Activated T-cell treated with anti-CD3 and anti-CD28 coated beads, Interleukin-2, amount 50 U/mL, for 4 hours (primary cell): ENCODE measurements at regions not wholly inside any gene's neighbourhood (a gene's known extent, or its start where the extent isn't known, plus 50 kb on each side); places are given as distances from the start of the nearest gene placed in this dataset.

Source experiments
- ATAC-seq, 2 donors: fragments of 200-7000 bp; cut with Tn5 transposase; one replicate each; pipeline ENCODE4 v1.10.0; 2021
- DNase-seq: peaks from one replicate; pipeline ENCODE4 v3.0.0-alpha.2; 2020
- H3K27me3 Mint-ChIP-seq: one replicate; pipeline ENCODE4 v1.8.0; 2021; ENCODE audit warnings: low read depth, mixed read lengths
- H3K36me3 Mint-ChIP-seq: one replicate; pipeline ENCODE4 v1.8.0; 2022; ENCODE audit warnings: mixed read lengths; ENCODE audit not compliant: insufficient read depth
- H3K4me1 Mint-ChIP-seq: one replicate; pipeline ENCODE4 v1.8.0; 2021; ENCODE audit warnings: low read depth, mixed read lengths
- H3K4me3 Mint-ChIP-seq: one replicate; pipeline ENCODE4 v1.8.0; 2021; ENCODE audit warnings: mild to moderate bottlenecking, moderate library complexity, mixed read lengths
- H3K9me3 Mint-ChIP-seq: one replicate; pipeline ENCODE4 v1.8.0; 2021; ENCODE audit warnings: mixed read lengths

DNA sequence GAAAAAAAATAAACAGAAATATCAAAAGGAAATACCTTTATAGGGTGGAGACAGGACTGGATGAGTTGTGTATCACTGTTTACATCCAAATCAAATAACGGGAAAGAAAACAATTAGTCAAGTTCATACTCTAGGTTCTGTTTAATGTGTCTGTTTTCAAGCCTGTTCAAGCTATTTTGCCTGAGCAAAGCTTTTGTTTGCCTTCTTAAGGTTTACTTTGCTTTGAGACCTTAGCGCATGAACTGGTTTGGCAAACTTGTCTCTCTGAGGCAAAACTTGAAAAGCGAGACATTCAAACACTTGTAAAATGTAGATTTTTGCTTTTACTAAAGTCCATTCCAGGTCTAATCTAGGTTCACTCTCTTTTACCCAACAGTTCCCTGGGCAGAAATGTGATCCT lies 174.1 kb upstream of the RFX3 start:
- Mint-ChIP-seq H3K4me1 (no peaks in the 10 kb centered on the region), H3K36me3 (no peaks in the 10 kb centered on the region), H3K9me3 (no peaks in the 10 kb centered on the region), H3K4me3 (no peak overlapping the region), H3K27me3 (peaks cover 6% of the 10 kb centered on the region)
- no peak for DNase-seq
- no peak for ATAC-seq

DNA sequence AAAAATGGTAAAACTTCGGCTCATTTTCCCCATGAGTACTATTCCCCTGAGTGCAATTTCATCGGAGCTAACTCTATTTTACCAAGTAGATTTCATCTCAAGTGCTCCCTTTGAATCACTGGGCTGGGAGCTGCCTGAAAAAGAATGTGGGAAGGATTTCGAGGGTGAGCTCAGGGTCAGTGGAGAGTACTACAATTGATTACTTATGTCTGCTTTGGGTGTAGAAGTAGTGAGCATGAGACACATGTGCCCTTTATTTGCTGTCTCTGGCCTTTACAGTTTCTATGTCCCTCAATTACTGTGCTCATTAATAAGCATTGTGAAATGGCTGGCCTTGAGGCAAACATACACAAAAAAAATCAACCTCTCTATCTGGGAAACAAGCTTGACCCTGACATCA lies 172.7 kb upstream of the RFX3 start:
- H3K36me3 Mint-ChIP-seq, result no peaks in the 10 kb centered on the region
- H3K4me1 Mint-ChIP-seq, result no peaks in the 10 kb centered on the region
- no peak overlapping the region for H3K4me3 Mint-ChIP-seq
- H3K27me3 Mint-ChIP-seq, result peaks cover 6% of the 10 kb centered on the region
- no peak for DNase-seq
- ATAC-seq, result no peak
- no peaks in the 10 kb centered on the region for H3K9me3 Mint-ChIP-seq

DNA sequence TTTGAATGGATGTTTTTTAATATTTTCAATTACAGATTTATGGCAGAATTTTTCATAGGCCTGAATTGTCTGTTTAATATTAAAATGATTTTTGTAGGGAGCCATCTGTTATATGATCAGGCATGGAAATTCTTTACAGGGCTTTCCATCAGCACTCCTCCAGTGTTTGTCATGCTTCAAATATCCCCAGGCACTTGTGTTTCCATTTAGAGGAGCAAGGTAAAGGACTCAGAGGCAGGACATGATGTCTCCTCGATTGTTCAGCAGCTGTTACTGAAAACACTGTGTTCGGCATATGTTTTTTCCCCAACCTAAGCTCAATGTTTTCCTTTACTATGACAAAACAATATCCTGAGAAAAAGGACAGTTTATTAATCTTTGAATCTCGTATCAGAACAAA lies 172.3 kb upstream of the RFX3 start:
- DNase-seq, result no peak
- Mint-ChIP-seq H3K36me3 (no peaks in the 10 kb centered on the region), H3K9me3 (no peaks in the 10 kb centered on the region), H3K27me3 (peaks cover 6% of the 10 kb centered on the region), H3K4me1 (no peaks in the 10 kb centered on the region), H3K4me3 (no peak overlapping the region)
- ATAC-seq, result no peak

DNA sequence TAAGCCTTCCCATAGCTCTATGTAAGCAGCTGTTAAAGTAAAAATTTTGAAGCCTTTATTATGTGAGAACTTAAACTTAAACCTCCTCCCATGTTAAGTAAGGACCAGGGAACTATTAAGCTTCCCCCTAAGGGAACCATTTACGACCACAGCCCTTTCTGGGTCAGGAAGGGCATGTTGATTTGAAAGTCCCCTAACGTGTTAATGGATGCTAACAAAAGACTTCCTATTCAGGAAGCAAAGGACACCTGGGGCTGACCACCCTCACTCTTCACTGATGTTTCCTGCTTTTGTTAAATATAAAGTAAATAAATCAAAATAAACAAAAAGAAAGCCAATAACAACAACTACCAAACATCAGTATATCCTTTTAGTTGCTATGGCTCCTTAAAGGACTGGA lies 170.6 kb upstream of the RFX3 start:
- Mint-ChIP-seq H3K4me1 (no peaks in the 10 kb centered on the region), H3K27me3 (peaks cover 6% of the 10 kb centered on the region), H3K4me3 (no peak overlapping the region), H3K36me3 (no peaks in the 10 kb centered on the region), H3K9me3 (no peaks in the 10 kb centered on the region)
- DNase-seq (no peak), ATAC-seq (no peak)

GRCh38 chr9:3692606-3693005 lies 166.8 kb upstream of the RFX3 start:
- ATAC-seq (no peak), DNase-seq (no peak)
- Mint-ChIP-seq H3K27me3 (no peaks in the 10 kb centered on the region), H3K4me1 (no peaks in the 10 kb centered on the region), H3K4me3 (no peak overlapping the region), H3K9me3 (no peaks in the 10 kb centered on the region), H3K36me3 (no peaks in the 10 kb centered on the region)

DNA sequence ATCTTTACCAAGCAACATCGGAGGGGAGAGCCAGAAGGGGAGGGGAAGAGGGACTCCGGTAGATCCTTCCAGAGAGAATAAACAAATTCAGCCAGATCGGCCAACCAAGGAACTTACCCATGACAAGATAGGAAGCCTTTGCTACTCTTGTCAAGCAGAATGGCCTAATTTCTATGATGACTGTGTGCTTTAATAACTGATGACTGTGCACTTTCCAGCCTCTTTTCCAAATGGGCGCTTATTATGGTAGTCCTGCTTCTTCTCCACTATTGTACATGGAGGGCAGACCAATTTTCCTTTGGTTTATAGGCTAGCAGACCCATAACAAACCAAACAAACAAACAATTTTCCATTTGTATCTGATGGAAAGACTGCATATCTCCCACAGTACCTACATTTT lies 163.8 kb upstream of the RFX3 start:
- H3K27me3 Mint-ChIP-seq, result no peaks in the 10 kb centered on the region
- H3K9me3 Mint-ChIP-seq, result no peaks in the 10 kb centered on the region
- H3K4me3 Mint-ChIP-seq, result no peak overlapping the region
- DNase-seq, result no peak
- no peaks in the 10 kb centered on the region for H3K4me1 Mint-ChIP-seq
- ATAC-seq, result no peak
- no peaks in the 10 kb centered on the region for H3K36me3 Mint-ChIP-seq

GRCh38 chr9:3687145-3687544 lies 161.3 kb upstream of the RFX3 start:
- DNase-seq, result no peak
- no peak for ATAC-seq
- Mint-ChIP-seq H3K36me3 (no peaks in the 10 kb centered on the region), H3K27me3 (no peaks in the 10 kb centered on the region), H3K9me3 (no peaks in the 10 kb centered on the region), H3K4me1 (no peaks in the 10 kb centered on the region), H3K4me3 (no peak overlapping the region)

- H3K9me3 Mint-ChIP-seq, result no peaks in the 10 kb centered on the region
- no peaks in the 10 kb centered on the region for H3K4me1 Mint-ChIP-seq
- no peaks in the 10 kb centered on the region for H3K36me3 Mint-ChIP-seq
- H3K4me3 Mint-ChIP-seq, result no peak overlapping the region
- DNase-seq, result no peak
- no peaks in the 10 kb centered on the region for H3K27me3 Mint-ChIP-seq
- ATAC-seq, result no peak
Observed at GRCh38 chr9:3682186-3682585, 156.4 kb upstream of the RFX3 start.

- no peak overlapping the region for H3K4me3 Mint-ChIP-seq
- H3K9me3 Mint-ChIP-seq, result no peaks in the 10 kb centered on the region
- no peaks in the 10 kb centered on the region for H3K4me1 Mint-ChIP-seq
- ATAC-seq (no peak), DNase-seq (no peak)
- no peaks in the 10 kb centered on the region for H3K27me3 Mint-ChIP-seq
- H3K36me3 Mint-ChIP-seq, result peaks cover 12% of the 10 kb centered on the region
Observed at GRCh38 chr9:3677541-3677940, 151.7 kb upstream of the RFX3 start.

DNA sequence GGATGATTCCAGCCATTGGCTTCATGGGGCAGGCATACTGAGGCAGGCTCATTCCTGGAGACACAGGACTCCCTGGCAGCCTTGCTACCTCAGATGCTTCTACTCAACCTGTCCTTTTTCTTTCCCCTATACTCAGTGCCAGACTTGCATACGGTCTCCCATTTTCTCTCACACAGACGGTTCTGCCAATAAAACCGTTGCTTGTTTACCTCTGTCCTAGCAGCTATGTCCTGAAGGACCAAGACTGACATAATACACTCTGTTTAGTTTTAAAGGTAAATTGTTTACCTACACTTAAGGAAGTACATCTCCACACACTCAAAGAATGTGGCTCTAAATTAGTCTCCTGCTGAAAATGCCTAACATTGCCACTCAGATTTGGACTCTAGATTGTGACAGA lies 151.0 kb upstream of the RFX3 start:
- no peak for ATAC-seq
- no peaks in the 10 kb centered on the region for H3K27me3 Mint-ChIP-seq
- H3K9me3 Mint-ChIP-seq, result no peaks in the 10 kb centered on the region
- peaks cover 12% of the 10 kb centered on the region for H3K36me3 Mint-ChIP-seq
- H3K4me3 Mint-ChIP-seq, result no peak overlapping the region
- no peaks in the 10 kb centered on the region for H3K4me1 Mint-ChIP-seq
- DNase-seq, result no peak

DNA sequence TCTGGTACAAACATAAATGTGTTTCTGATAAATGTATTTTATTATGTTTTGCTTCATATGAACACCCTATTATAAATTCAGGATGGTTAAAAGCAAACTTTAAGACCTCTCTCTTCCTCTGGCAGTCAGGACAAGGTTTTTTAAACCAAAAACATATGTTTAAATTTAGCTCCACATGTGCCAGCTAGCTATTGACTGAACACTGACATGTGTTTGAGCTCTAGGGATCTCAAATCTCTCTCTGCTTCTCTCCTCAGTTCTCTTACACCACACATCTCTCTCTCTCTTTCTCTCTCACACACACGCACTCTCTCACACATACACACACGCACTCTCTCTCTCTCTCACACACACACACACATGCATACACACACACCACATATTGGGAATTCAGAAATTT lies 150.1 kb upstream of the RFX3 start:
- ATAC-seq (no peak), DNase-seq (no peak)
- Mint-ChIP-seq H3K9me3 (no peaks in the 10 kb centered on the region), H3K4me3 (no peak overlapping the region), H3K4me1 (no peaks in the 10 kb centered on the region), H3K36me3 (peaks cover 12% of the 10 kb centered on the region), H3K27me3 (no peaks in the 10 kb centered on the region)

GRCh38 chr9:3674561-3674960 lies 148.8 kb upstream of the RFX3 start:
- Mint-ChIP-seq H3K9me3 (no peaks in the 10 kb centered on the region), H3K27me3 (no peaks in the 10 kb centered on the region)

DNA sequence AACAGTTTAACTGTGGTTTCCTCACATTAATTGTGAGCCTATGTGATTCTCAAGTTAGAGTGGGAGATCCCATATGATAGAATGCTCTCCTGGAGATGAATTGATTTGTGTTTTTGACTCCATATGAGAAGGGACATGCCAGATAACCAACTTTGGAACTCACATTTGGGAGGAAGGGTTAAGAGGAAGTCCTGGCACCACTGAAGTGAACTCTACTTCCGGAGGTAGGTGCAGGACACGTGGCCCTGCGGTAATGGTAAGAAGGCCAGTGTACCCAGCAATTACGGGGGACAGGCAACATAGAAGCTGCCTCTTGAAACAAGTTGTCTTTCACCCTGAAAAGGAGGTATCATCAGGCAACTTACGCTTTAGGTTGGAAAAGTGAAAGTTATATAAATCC lies 146.6 kb upstream of the RFX3 start:
- H3K36me3 Mint-ChIP-seq, result peaks cover 12% of the 10 kb centered on the region
- no peaks in the 10 kb centered on the region for H3K4me1 Mint-ChIP-seq
- no peaks in the 10 kb centered on the region for H3K27me3 Mint-ChIP-seq
- DNase-seq (no peak), ATAC-seq (no peak)
- no peaks in the 10 kb centered on the region for H3K9me3 Mint-ChIP-seq
- no peak overlapping the region for H3K4me3 Mint-ChIP-seq

More at GRCh38 chr9:3674561-3674960, 148.8 kb upstream of the RFX3 start:
- no peaks in the 10 kb centered on the region for H3K4me1 Mint-ChIP-seq
- no peak for DNase-seq
- no peak overlapping the region for H3K4me3 Mint-ChIP-seq
- H3K36me3 Mint-ChIP-seq, result peaks cover 12% of the 10 kb centered on the region
- ATAC-seq, result no peak

GRCh38 chr9:3664044-3664443 lies 138.2 kb upstream of the RFX3 start:
- DNase-seq (no peak), ATAC-seq (no peak)
- Mint-ChIP-seq H3K4me3 (no peak overlapping the region), H3K27me3 (no peaks in the 10 kb centered on the region), H3K36me3 (peaks cover 2% of the 10 kb centered on the region), H3K9me3 (no peaks in the 10 kb centered on the region), H3K4me1 (no peaks in the 10 kb centered on the region)

GRCh38 chr9:3662671-3663070 lies 136.9 kb upstream of the RFX3 start:
- no peak overlapping the region for H3K4me3 Mint-ChIP-seq
- H3K9me3 Mint-ChIP-seq, result no peaks in the 10 kb centered on the region
- peaks cover 5% of the 10 kb centered on the region for H3K36me3 Mint-ChIP-seq
- H3K4me1 Mint-ChIP-seq, result no peaks in the 10 kb centered on the region
- ATAC-seq (no peak), DNase-seq (no peak)
- no peaks in the 10 kb centered on the region for H3K27me3 Mint-ChIP-seq

DNA sequence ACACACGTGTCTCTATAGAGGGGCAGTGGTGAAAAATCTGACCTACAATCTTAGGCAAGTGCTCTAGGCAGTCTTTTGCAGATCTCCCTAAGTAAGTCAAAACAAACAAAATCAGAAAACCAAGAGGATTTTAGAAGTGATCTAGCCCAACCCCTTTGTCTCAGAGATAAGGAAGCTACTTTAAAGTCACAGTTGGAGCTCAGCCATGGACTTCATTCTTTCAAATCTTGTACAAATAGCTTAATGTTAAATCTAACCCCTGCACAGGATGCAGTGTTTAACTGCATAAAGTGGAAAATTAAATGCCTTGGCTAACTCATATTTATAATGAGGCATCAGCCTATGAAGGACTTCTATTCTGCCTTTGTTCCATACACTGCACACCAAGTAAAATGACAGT lies 135.1 kb upstream of the RFX3 start:
- ATAC-seq, result no peak
- H3K4me1 Mint-ChIP-seq, result no peaks in the 10 kb centered on the region
- peaks cover 10% of the 10 kb centered on the region for H3K36me3 Mint-ChIP-seq
- no peaks in the 10 kb centered on the region for H3K27me3 Mint-ChIP-seq
- H3K9me3 Mint-ChIP-seq, result no peaks in the 10 kb centered on the region
- no peak for DNase-seq
- no peak overlapping the region for H3K4me3 Mint-ChIP-seq
